IMR-90 (cell line): ENCODE measurements at regions not wholly inside any gene's neighbourhood (a gene's known extent, or its start where the extent isn't known, plus 50 kb on each side); places are given as distances from the start of the nearest gene placed in this dataset.

Experiments used
- ATAC-seq: fragments of 200-7000 bp; cut with Tn5 transposase; 2 replicates; pipeline ENCODE4 v1.9.1; 2020; ENCODE audit warnings: low read depth, mild to moderate bottlenecking, moderate library complexity
- BruUV-seq: library from RNA; stranded (reverse); fragments of 400-500 nt; replicated peaks from 2 replicates; lab custom pipeline; 2021; lab: Mats Ljungman, UMichigan
- CTCF ChIA-PET: fragments of 300-600 bp; formaldehyde crosslinking; extraction: SDS; loops from one replicate; lab custom pipeline; 2021; ENCODE audit warnings: antibody characterized with exemption; lab: Yijun Ruan, JAX
- POLR2A ChIA-PET: fragments of 300-600 bp; sonication (Branson Sonifier 250); formaldehyde crosslinking; loops from one replicate; lab custom pipeline; 2022; ENCODE audit warnings: antibody characterized with exemption; ENCODE audit not compliant: unreplicated experiment; lab: Charles Lee
- DNase-seq: peaks from one replicate; pipeline ENCODE4 v3.0.0; 2013
- H2AFZ ChIP-seq: replicated peaks from 2 replicates; pipeline ENCODE3; 2013; ENCODE audit warnings: low read length, mild to moderate bottlenecking; ENCODE audit not compliant: poor library complexity
- H2AK5ac ChIP-seq: 2 replicates; pipeline ENCODE4 v1.6.1; 2013; ENCODE audit warnings: low read depth, low read length, inconsistent platforms
- H2AK9ac ChIP-seq: replicated peaks from 2 replicates; pipeline ENCODE3; 2013; ENCODE audit warnings: mild to moderate bottlenecking, low read depth, low read length, moderate library complexity; ENCODE audit not compliant: poor library complexity
- H2BK120ac ChIP-seq: 2 replicates; pipeline ENCODE4 v1.6.1; 2013; ENCODE audit warnings: low read depth, low read length, inconsistent platforms
- H2BK15ac ChIP-seq: 3 replicates; pipeline ENCODE4 v1.6.1; 2013; ENCODE audit warnings: low read depth, low read length, inconsistent platforms
- H2BK20ac ChIP-seq: 2 replicates; pipeline ENCODE4 v1.6.1; 2013; ENCODE audit warnings: low read depth, mild to moderate bottlenecking, inconsistent platforms, low read length, moderate library complexity
- H2BK5ac ChIP-seq: 2 replicates; pipeline ENCODE4 v1.6.1; 2013; ENCODE audit warnings: mild to moderate bottlenecking, low read depth, low read length, inconsistent platforms; ENCODE audit not compliant: poor library complexity, severe bottlenecking
- H3K14ac ChIP-seq: replicated peaks from 2 replicates; pipeline ENCODE4 v1.6.1; 2013; ENCODE audit warnings: low read depth, low read length, inconsistent platforms
- H3K18ac ChIP-seq: 2 replicates; pipeline ENCODE4 v1.6.1; 2013; ENCODE audit warnings: low read depth, low read length, control low read depth
- H3K23ac ChIP-seq: 2 replicates; pipeline ENCODE4 v1.6.1; 2013; ENCODE audit warnings: low read depth, low read length, inconsistent platforms
- H3K27ac ChIP-seq: 2 replicates; pipeline ENCODE4 v1.5.1; 2013; ENCODE audit warnings: mild to moderate bottlenecking, control low read depth, low read length; ENCODE audit not compliant: insufficient read depth
- H3K27me3 ChIP-seq: 2 replicates; pipeline ENCODE4 v1.6.1; 2013; ENCODE audit warnings: low read length; ENCODE audit not compliant: control insufficient read depth, insufficient read depth
- H3K36me3 ChIP-seq: 2 replicates; pipeline ENCODE4 v1.6.1; 2013; ENCODE audit warnings: low read length, mixed read lengths; ENCODE audit not compliant: control insufficient read depth, insufficient read depth
- H3K4ac ChIP-seq: 2 replicates; pipeline ENCODE4 v1.6.1; 2013; ENCODE audit warnings: low read depth, low read length, inconsistent platforms
- H3K4me1 ChIP-seq: 2 replicates; pipeline ENCODE4 v1.6.1; 2013; ENCODE audit warnings: low read length, mixed read lengths; ENCODE audit not compliant: control insufficient read depth, insufficient read depth
- H3K4me2 ChIP-seq: 2 replicates; pipeline ENCODE4 v1.6.1; 2013; ENCODE audit warnings: low read depth, mild to moderate bottlenecking, control low read depth, low read length, moderate library complexity
- H3K4me3 ChIP-seq: 2 replicates; pipeline ENCODE4 v1.5.1; 2013; ENCODE audit warnings: low read depth, mild to moderate bottlenecking, control low read depth, low read length, moderate library complexity; ENCODE audit not compliant: insufficient read depth
- H3K56ac ChIP-seq: 2 replicates; pipeline ENCODE4 v1.6.1; 2013; ENCODE audit warnings: low read length, inconsistent platforms; ENCODE audit not compliant: insufficient read depth; ENCODE audit errors: extremely low read depth
- H3K79me1 ChIP-seq, 2 experiments: 2 replicates each; pipeline ENCODE4 v1.6.1; 2013; ENCODE audit warnings: low read length in 2 of 2, inconsistent platforms in 1 of 2, low read depth in 1 of 2
- H3K9ac ChIP-seq: 2 replicates; pipeline ENCODE4 v1.6.1; 2013; ENCODE audit warnings: low read depth, low read length, control low read depth
- H3K9me1 ChIP-seq: 2 replicates; pipeline ENCODE4 v1.6.1; 2013; ENCODE audit warnings: low read length, inconsistent platforms; ENCODE audit not compliant: insufficient read depth
- H3K9me3 ChIP-seq: 2 replicates; pipeline ENCODE4 v1.6.1; 2013; ENCODE audit warnings: low read length; ENCODE audit not compliant: control insufficient read depth, insufficient read depth
- H4K20me1 ChIP-seq: 2 replicates; pipeline ENCODE4 v1.6.1; 2013; ENCODE audit warnings: low read length, inconsistent platforms; ENCODE audit not compliant: insufficient read depth
- H4K5ac ChIP-seq: 2 replicates; pipeline ENCODE4 v1.6.1; 2013; ENCODE audit warnings: mild to moderate bottlenecking, low read depth, low read length, control low read depth
- H4K8ac ChIP-seq, 2 experiments: 2 replicates each; pipeline ENCODE4 v1.6.1; 2013; ENCODE audit warnings: low read depth in 2 of 2, low read length in 2 of 2, control low read depth in 1 of 2, inconsistent platforms in 1 of 2
- H4K91ac ChIP-seq: 2 replicates; pipeline ENCODE4 v1.6.1; 2013; ENCODE audit warnings: low read depth, low read length, inconsistent platforms; ENCODE audit not compliant: insufficient read depth
- BHLHE40 ChIP-seq: fragments of 150-350 bp; IDR thresholded peaks from 2 replicates; pipeline ENCODE4 v1.6.1; 2016; ENCODE audit warnings: mild to moderate bottlenecking, low read depth, low read length
- CEBPB ChIP-seq: IDR thresholded peaks from 2 replicates; pipeline ENCODE4 v1.6.1; 2012; ENCODE audit warnings: low read depth, low read length, improper control_type of control experiment
- CHD1 ChIP-seq: IDR thresholded peaks from 2 replicates; pipeline ENCODE4 v1.6.1; 2012; ENCODE audit warnings: low read depth, low read length, improper control_type of control experiment
- CTCF ChIP-seq: conservative IDR thresholded peaks from 2 replicates; pipeline ENCODE4 v1.5.1; 2012; ENCODE audit warnings: mild to moderate bottlenecking, low read depth, low read length, improper control_type of control experiment
- FOS ChIP-seq: fragments of 150-350 bp; IDR thresholded peaks from 2 replicates; pipeline ENCODE4 v1.6.1; 2016; ENCODE audit warnings: low read depth, low read length
- MAFK ChIP-seq: IDR thresholded peaks from 2 replicates; pipeline ENCODE4 v1.6.1; 2012; ENCODE audit warnings: low read depth, low read length, improper control_type of control experiment
- MAZ ChIP-seq: IDR thresholded peaks from 2 replicates; pipeline ENCODE4 v1.6.1; 2012; ENCODE audit warnings: low read depth, mild to moderate bottlenecking, low read length, improper control_type of control experiment, moderate library complexity, borderline replicate concordance
- MXI1 ChIP-seq: IDR thresholded peaks from 2 replicates; pipeline ENCODE4 v1.6.1; 2012; ENCODE audit warnings: low read depth, mild to moderate bottlenecking, low read length, moderate library complexity, borderline replicate concordance
- RCOR1 ChIP-seq: IDR thresholded peaks from 2 replicates; pipeline ENCODE4 v1.6.1; 2012; ENCODE audit warnings: mild to moderate bottlenecking, low read length, improper control_type of control experiment; ENCODE audit not compliant: insufficient replicate concordance
- RFX5 ChIP-seq: IDR thresholded peaks from 2 replicates; pipeline ENCODE4 v1.8.0; 2012; ENCODE audit warnings: low read depth, mild to moderate bottlenecking, low read length, moderate library complexity
- SMC3 ChIP-seq: fragments of 150-350 bp; IDR thresholded peaks from 2 replicates; pipeline ENCODE4 v1.6.1; 2016; ENCODE audit warnings: low read depth, mild to moderate bottlenecking, antibody characterized with exemption, low read length, moderate library complexity
- USF2 ChIP-seq: fragments of 150-350 bp; IDR thresholded peaks from 2 replicates; pipeline ENCODE4 v1.6.1; 2017; ENCODE audit warnings: mild to moderate bottlenecking, antibody characterized with exemption, low read length, low read depth
- WGBS, 2 experiments: methylation state at CpG; one replicate each; pipeline versions ENCODE4 v1.1.5 to v1.1.7; 2013; ENCODE audit warnings: missing lambda C conversion rate in 2 of 2; ENCODE audit not compliant: insufficient read length in 1 of 2; ENCODE audit errors: extremely low coverage in 2 of 2; 5-methylcytosine and 5-hydroxymethylcytosine counted together
- dilution Hi-C: fragments of 300-500 bp; cut with HindIII; formaldehyde crosslinking; loops from one replicate; pipeline ENCODE4 v1.14.3; 2018; ENCODE audit warnings: low sequenced_read_pairs; ENCODE audit not compliant: unreplicated experiment
- in situ Hi-C: fragments of 300-500 bp; cut with MboI; formaldehyde crosslinking; loops from 3 replicates; pipeline ENCODE4 v1.14.3; 2019; ENCODE audit warnings: low sequenced_read_pairs, inconsistent platforms, mixed read lengths
- intact Hi-C: fragments of 100-400 bp; cut with micrococcal nuclease; formaldehyde crosslinking; loops from 2 replicates; pipeline ENCODE4 v1.10.0; 2022

GRCh38 chr11:42960521-42961088 is 351.2 kb upstream of the API5 start:
- H3K4me3 ChIP-seq = no peak overlapping the region
- H2BK20ac ChIP-seq = no peak overlapping the region
- no peak overlapping the region for H3K9ac ChIP-seq
- no peak overlapping the region for H3K4ac ChIP-seq
- ATAC-seq (no peak), DNase-seq (no peak)
- no peak overlapping the region for H2AK9ac ChIP-seq
- no peaks in the 10 kb centered on the region for H3K27me3 ChIP-seq
- no peak for TF ChIP-seq FOS
- no peak for TF ChIP-seq RCOR1
- no peak for TF ChIP-seq RFX5
- TF ChIP-seq CEBPB = no peak
- TF ChIP-seq CTCF = no peak
- no peak for TF ChIP-seq USF2
- TF ChIP-seq SMC3 = no peak
- TF ChIP-seq MAFK = no peak
- no peak for TF ChIP-seq MAZ
- no peak for TF ChIP-seq CHD1
- no peak for TF ChIP-seq MXI1
- no peak for TF ChIP-seq BHLHE40
- no peak overlapping the region for H2BK15ac ChIP-seq
- H3K9me1 ChIP-seq = no peaks in the 10 kb centered on the region
- peaks cover 9% of the 10 kb centered on the region for H3K9me3 ChIP-seq
- no peak overlapping the region for H3K14ac ChIP-seq
- ChIA-PET CTCF (no interaction called here), POLR2A (no interaction called here)
- H4K5ac ChIP-seq = no peak overlapping the region
- H3K36me3 ChIP-seq = no peaks in the 10 kb centered on the region
- H4K91ac ChIP-seq = no peak overlapping the region
- H3K4me2 ChIP-seq = no peak overlapping the region
- no peaks in the 10 kb centered on the region for H3K4me1 ChIP-seq
- dilution Hi-C loops = no loop called here
- no peaks in the 10 kb centered on the region for H4K20me1 ChIP-seq
- intact Hi-C loops = no loop called here
- in situ Hi-C loops = no loop called here
- BruUV-seq = no TSS peak
- H2BK120ac ChIP-seq = no peak overlapping the region
- H3K27ac ChIP-seq = no peak overlapping the region
- no peak overlapping the region for H3K18ac ChIP-seq
- H2AFZ ChIP-seq = no peak overlapping the region
- no peak overlapping the region for H4K8ac ChIP-seq
- no peak overlapping the region for H3K23ac ChIP-seq
- H3K79me1 ChIP-seq = no peaks in the 10 kb centered on the region
- H3K56ac ChIP-seq = no peak overlapping the region
- no peak overlapping the region for H2BK5ac ChIP-seq
- no CpG with 5 or more reads among the region's 1 CpG for WGBS, 2 experiments
- H2AK5ac ChIP-seq = no peak overlapping the region
